ENCODE measurements at regions not wholly inside any gene's neighbourhood (a gene's known extent, or its start where the extent isn't known, plus 50 kb on each side); places are given as distances from the start of the nearest gene placed in this dataset.

DNA sequence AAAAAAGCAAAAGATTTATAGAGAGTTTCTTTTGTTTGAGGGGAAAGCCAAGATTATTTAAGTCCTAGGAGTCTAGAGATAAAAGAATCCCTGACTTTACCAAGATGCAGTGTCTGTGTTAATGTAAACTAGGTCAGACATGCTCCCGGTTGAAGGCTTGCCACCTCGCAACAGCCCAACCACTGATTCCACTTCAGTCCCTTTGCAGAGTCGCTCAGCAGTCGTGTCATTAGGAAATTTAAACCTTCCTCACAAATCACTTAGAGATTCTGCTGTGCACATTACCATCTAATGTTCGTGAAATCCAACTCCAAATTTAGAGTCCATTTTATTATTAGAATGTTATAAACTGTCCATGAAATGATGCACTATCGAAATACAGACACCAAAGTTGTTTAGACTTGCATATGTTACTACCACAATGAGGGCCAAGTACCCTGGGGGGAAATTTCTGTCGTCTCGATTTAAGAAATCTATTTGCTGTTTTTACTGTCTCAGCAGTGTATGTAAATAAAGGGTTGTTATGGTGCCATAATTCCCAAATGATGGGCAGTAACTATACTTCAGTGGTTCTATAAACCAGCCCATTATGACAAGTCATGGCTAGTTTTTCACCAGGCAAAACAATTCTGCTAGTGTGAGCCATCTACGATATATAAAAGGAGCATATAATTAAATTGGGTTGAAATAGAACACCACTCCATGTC, 101.4 kb upstream of the MTNR1B start:
- Histone ChIP-seq H3K9ac (ENCODE audit: insufficient read depth in 1 of 2, low read length in 2 of 2) (no peak overlapping the region), H3K27ac (ENCODE audit: low read depth in 1 of 2, low read length in 1 of 2) (no peak overlapping the region), H3K4me3 (no peak overlapping the region), H3K36me3 (ENCODE audit: control insufficient read depth in 4 of 4, insufficient read depth in 4 of 4, low read length in 4 of 4) (peaks cover 0 to 12% (median 4%) of the 10 kb centered on the region in 4 donors), H3K27me3 (ENCODE audit: control insufficient read depth in 3 of 3, insufficient read depth in 3 of 3, low read length in 2 of 3) (no peaks in the 10 kb centered on the region), H3K4me1 (ENCODE audit: control insufficient read depth in 5 of 5, insufficient read depth in 5 of 5, low read length in 5 of 5) (peaks cover 0 to 2% (median 0%) of the 10 kb centered on the region in 5 donors), H3K9me3 (ENCODE audit: control insufficient read depth in 4 of 4, insufficient read depth in 3 of 4, low read length in 3 of 4) (no peaks in the 10 kb centered on the region)
- 86 to 91% methylated on average over 9 of the region's 9 CpGs for WGBS, 2 donors
- DNase-seq (no peak), ATAC-seq (ENCODE audit: insufficient read depth, low FRiP score) (no peak)
- TF ChIP-seq, protein P1, sequence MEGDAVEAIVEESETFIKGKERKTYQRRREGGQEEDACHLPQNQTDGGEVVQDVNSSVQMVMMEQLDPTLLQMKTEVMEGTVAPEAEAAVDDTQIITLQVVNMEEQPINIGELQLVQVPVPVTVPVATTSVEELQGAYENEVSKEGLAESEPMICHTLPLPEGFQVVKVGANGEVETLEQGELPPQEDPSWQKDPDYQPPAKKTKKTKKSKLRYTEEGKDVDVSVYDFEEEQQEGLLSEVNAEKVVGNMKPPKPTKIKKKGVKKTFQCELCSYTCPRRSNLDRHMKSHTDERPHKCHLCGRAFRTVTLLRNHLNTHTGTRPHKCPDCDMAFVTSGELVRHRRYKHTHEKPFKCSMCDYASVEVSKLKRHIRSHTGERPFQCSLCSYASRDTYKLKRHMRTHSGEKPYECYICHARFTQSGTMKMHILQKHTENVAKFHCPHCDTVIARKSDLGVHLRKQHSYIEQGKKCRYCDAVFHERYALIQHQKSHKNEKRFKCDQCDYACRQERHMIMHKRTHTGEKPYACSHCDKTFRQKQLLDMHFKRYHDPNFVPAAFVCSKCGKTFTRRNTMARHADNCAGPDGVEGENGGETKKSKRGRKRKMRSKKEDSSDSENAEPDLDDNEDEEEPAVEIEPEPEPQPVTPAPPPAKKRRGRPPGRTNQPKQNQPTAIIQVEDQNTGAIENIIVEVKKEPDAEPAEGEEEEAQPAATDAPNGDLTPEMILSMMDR (IDR thresholded peaks at IDR 0.05; ENCODE audit: control extremely low read depth, extremely low read depth): no peak

DNA sequence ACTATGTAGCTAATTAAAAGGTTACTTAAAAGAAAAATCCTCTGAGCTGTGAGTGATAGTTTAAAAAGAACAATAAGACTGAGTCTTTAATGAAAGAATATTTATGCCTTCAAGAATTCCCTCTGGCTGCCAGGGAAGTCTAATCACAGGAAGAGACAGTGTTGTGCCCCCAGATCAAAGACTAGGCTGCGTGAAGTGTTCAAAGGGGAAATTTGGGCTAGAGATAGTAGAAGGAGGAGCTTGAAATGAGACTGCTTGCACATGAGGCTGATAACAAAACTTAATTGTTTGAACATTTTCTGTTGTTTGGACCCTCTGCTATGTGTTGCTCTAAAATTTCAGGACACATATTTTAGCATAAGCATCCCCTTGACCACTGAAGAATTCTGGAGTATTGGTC, 99.7 kb upstream of the MTNR1B start:
- Histone ChIP-seq H3K27ac (ENCODE audit: low read depth in 1 of 2, low read length in 1 of 2) (no peak overlapping the region), H3K9me3 (ENCODE audit: control insufficient read depth in 4 of 4, insufficient read depth in 3 of 4, low read length in 3 of 4) (no peaks in the 10 kb centered on the region), H3K9ac (ENCODE audit: insufficient read depth in 1 of 2, low read length in 2 of 2) (no peak overlapping the region), H3K36me3 (ENCODE audit: control insufficient read depth in 4 of 4, insufficient read depth in 4 of 4, low read length in 4 of 4) (peaks cover 0 to 12% (median 5%) of the 10 kb centered on the region in 4 donors), H3K4me1 (ENCODE audit: control insufficient read depth in 5 of 5, insufficient read depth in 5 of 5, low read length in 5 of 5) (peaks cover 0 to 2% (median 0%) of the 10 kb centered on the region in 5 donors), H3K27me3 (ENCODE audit: control insufficient read depth in 3 of 3, insufficient read depth in 3 of 3, low read length in 2 of 3) (no peaks in the 10 kb centered on the region), H3K4me3 (no peak overlapping the region)
- WGBS, 2 donors: 49 to 68% methylated on average over 1 of the region's 1 CpG
- TF ChIP-seq, protein P1 (IDR thresholded peaks at IDR 0.05; ENCODE audit: control extremely low read depth, extremely low read depth): no peak
- ATAC-seq (ENCODE audit: insufficient read depth, low FRiP score) (no peak), DNase-seq (no peak)

DNA sequence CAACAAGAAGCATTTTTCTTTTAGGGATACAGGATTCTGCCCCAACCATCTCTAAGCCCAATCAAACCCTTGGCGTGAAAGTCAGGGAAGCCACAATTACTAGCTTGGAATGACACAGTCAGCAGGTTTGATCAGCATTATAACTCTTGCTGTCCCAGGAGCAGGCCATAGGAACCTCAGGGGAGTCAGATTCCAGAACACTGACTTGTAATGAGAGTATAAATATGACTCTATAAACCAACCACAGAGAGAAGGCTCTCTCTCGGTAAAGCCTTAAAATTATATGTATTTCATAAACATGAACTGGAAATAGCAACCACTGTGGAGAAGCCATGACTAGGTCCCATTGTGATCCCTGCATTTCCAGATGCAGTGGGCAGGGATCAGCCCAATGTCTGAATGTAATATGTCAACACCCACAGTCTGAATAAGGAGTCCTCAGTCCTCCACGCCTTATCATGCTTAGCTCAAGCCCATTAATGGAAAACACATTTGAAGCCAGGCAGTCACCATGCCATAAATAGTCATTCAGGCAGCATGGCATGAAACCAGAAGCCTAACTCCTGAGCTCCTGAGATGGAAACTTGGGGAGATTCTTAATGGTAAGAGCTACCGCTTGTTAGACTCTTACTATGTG, 99.1 kb upstream of the MTNR1B start:
- Histone ChIP-seq H3K9me3 (ENCODE audit: control insufficient read depth in 4 of 4, insufficient read depth in 3 of 4, low read length in 3 of 4) (no peaks in the 10 kb centered on the region), H3K4me3 (no peak overlapping the region), H3K4me1 (ENCODE audit: control insufficient read depth in 5 of 5, insufficient read depth in 5 of 5, low read length in 5 of 5) (peaks cover 0 to 2% (median 0%) of the 10 kb centered on the region in 5 donors), H3K27ac (ENCODE audit: low read depth in 1 of 2, low read length in 1 of 2) (no peak overlapping the region), H3K27me3 (ENCODE audit: control insufficient read depth in 3 of 3, insufficient read depth in 3 of 3, low read length in 2 of 3) (no peaks in the 10 kb centered on the region), H3K9ac (ENCODE audit: insufficient read depth in 1 of 2, low read length in 2 of 2) (no peak overlapping the region), H3K36me3 (ENCODE audit: control insufficient read depth in 4 of 4, insufficient read depth in 4 of 4, low read length in 4 of 4) (peaks cover 0 to 14% (median 5%) of the 10 kb centered on the region in 4 donors)
- ATAC-seq (ENCODE audit: insufficient read depth, low FRiP score): no peak
- TF ChIP-seq, protein P1 (IDR thresholded peaks at IDR 0.05; ENCODE audit: control extremely low read depth, extremely low read depth): no peak
- no peak for DNase-seq
- 90 to 95% methylated on average over 4 of the region's 4 CpGs for WGBS, 2 donors

Data from lung (tissue), 11 donors.